B cell (primary cell): ENCODE measurements at regions not wholly inside any gene's neighbourhood (a gene's known extent, or its start where the extent isn't known, plus 50 kb on each side); places are given as distances from the start of the nearest gene placed in this dataset.

Source experiments
- EZH2 ChIP-seq: IDR thresholded peaks from 2 replicates; pipeline ENCODE4 v1.6.1; 2012; ENCODE audit warnings: borderline replicate concordance, low read depth, mild to moderate bottlenecking, moderate library complexity, low read length; ENCODE audit not compliant: insufficient read depth, poor library complexity, severe bottlenecking
- TF ChIP-seq, protein P1 (sequence below): fragments of 200-600 bp; IDR thresholded peaks from one replicate; pipeline ENCODE4 v1.8.0; 2022; ENCODE audit warnings: antibody characterized with exemption, mild to moderate bottlenecking

DNA sequence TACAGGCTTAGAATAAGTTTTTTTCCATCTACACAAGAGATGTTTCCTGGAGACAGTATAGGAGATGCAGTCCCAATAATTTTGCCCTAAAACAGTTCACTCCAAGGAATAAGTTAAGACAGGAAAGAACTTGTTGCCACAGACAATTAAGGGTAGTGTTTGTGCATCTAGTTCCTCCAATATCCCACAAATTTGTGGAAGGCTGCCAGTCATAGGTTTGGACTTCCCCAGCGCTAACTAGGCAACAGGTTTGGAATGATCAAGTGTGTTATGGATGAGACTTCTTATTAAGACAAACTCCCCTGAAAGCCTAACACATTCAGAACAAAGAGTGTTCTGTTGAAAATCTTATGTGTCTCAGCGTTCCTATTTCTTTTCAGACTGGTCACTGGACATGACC, 611.0 kb downstream of the CCER1 start:
- TF ChIP-seq, protein P1, sequence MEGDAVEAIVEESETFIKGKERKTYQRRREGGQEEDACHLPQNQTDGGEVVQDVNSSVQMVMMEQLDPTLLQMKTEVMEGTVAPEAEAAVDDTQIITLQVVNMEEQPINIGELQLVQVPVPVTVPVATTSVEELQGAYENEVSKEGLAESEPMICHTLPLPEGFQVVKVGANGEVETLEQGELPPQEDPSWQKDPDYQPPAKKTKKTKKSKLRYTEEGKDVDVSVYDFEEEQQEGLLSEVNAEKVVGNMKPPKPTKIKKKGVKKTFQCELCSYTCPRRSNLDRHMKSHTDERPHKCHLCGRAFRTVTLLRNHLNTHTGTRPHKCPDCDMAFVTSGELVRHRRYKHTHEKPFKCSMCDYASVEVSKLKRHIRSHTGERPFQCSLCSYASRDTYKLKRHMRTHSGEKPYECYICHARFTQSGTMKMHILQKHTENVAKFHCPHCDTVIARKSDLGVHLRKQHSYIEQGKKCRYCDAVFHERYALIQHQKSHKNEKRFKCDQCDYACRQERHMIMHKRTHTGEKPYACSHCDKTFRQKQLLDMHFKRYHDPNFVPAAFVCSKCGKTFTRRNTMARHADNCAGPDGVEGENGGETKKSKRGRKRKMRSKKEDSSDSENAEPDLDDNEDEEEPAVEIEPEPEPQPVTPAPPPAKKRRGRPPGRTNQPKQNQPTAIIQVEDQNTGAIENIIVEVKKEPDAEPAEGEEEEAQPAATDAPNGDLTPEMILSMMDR, result no peak
- TF ChIP-seq EZH2, result no peak
